HEK293 (cell line): ENCODE measurements at regions not wholly inside any gene's neighbourhood (a gene's known extent, or its start where the extent isn't known, plus 50 kb on each side); places are given as distances from the start of the nearest gene placed in this dataset.

Experiments used
- CTCF ChIA-PET: fragments of 350-600 bp; formaldehyde crosslinking; extraction: SDS; loops from one replicate; lab custom pipeline; 2021; ENCODE audit warnings: antibody characterized with exemption; lab: Yijun Ruan, JAX
- POLR2A ChIA-PET: fragments of 300-600 bp; formaldehyde crosslinking; extraction: SDS; loops from one replicate; lab custom pipeline; 2020; ENCODE audit warnings: antibody characterized with exemption, inconsistent platforms; lab: Yijun Ruan, JAX
- H3K27ac ChIP-seq: fragments of 200-500 bp; sonication (Bioruptor generic); 2 replicates; pipeline ENCODE4 v1.5.1; 2014; ENCODE audit warnings: low read depth, low read length, control low read depth, inconsistent platforms; ENCODE audit errors: extremely low read depth
- H3K36me3 ChIP-seq, 2 experiments: fragments of 200-500 bp in 1 of 2; sonication (Bioruptor generic) in 1 of 2; 1 replicate in 1 of 2; 2 replicates in 1 of 2; pipeline ENCODE4 v1.5.1; 2014 to 2017; ENCODE audit warnings: inconsistent platforms in 2 of 2, low read length in 2 of 2; ENCODE audit not compliant: control insufficient read depth in 2 of 2, insufficient read depth in 1 of 2
- H3K4me1 ChIP-seq: fragments of 200-500 bp; sonication (Bioruptor generic); 2 replicates; pipeline ENCODE4 v1.5.1; 2014; ENCODE audit warnings: mild to moderate bottlenecking, low read length, inconsistent platforms; ENCODE audit not compliant: control insufficient read depth, insufficient read depth
- H3K4me3 ChIP-seq: 2 replicates; pipeline ENCODE4 v1.5.1; 2011; ENCODE audit warnings: low read depth, mild to moderate bottlenecking, control low read depth, low read length, moderate library complexity
- H3K9me3 ChIP-seq: fragments of 200-500 bp; sonication (Bioruptor generic); 2 replicates; pipeline ENCODE4 v1.5.1; 2014; ENCODE audit warnings: low read depth, low read length, inconsistent platforms; ENCODE audit not compliant: control insufficient read depth, insufficient read depth
- AEBP2 ChIP-seq: fragments of 450-650 bp; formaldehyde crosslinking; IDR thresholded peaks from 2 replicates; pipeline ENCODE4 v1.5.1; 2016; ENCODE audit warnings: missing biosample characterization, missing genetic modification characterization, borderline replicate concordance
- EGR2 ChIP-seq: fragments of 450-650 bp; formaldehyde crosslinking; IDR thresholded peaks from 2 replicates; pipeline ENCODE4 v1.5.1; 2016; ENCODE audit warnings: low read depth, missing biosample characterization, missing genetic modification characterization
- ELK4 ChIP-seq: IDR thresholded peaks from 2 replicates; pipeline ENCODE4 v1.6.1; 2011; ENCODE audit warnings: mild to moderate bottlenecking, low read depth, low read length, borderline replicate concordance
- IKZF3 ChIP-seq: fragments of 450-650 bp; IDR thresholded peaks from 2 replicates; pipeline ENCODE4 v1.5.0; 2018; ENCODE audit warnings: missing biosample characterization, mild to moderate bottlenecking, missing genetic modification characterization, moderate library complexity
- SETDB1 ChIP-seq: IDR thresholded peaks from one replicate; pipeline ENCODE4 v1.6.1; 2017; ENCODE audit warnings: mild to moderate bottlenecking, low read length, moderate library complexity, mixed read lengths; ENCODE audit not compliant: insufficient read length
- TRIM28 ChIP-seq: IDR thresholded peaks from 2 replicates; pipeline ENCODE4 v1.6.1; 2011; ENCODE audit warnings: low read length, control low read depth, borderline replicate concordance
- YY2 ChIP-seq: fragments of 450-650 bp; formaldehyde crosslinking; IDR thresholded peaks from 2 replicates; pipeline ENCODE4 v1.5.1; 2016; ENCODE audit warnings: missing biosample characterization, missing genetic modification characterization
- ZBTB6 ChIP-seq: fragments of 450-650 bp; formaldehyde crosslinking; IDR thresholded peaks from 2 replicates; pipeline ENCODE4 v1.5.1; 2017; ENCODE audit warnings: missing biosample characterization, missing genetic modification characterization
- ZNF112 ChIP-seq: fragments of 450-650 bp; formaldehyde crosslinking; IDR thresholded peaks from 2 replicates; pipeline ENCODE4 v1.5.0; 2017; ENCODE audit warnings: missing biosample characterization, missing genetic modification characterization
- ZNF19 ChIP-seq: fragments of 450-650 bp; formaldehyde crosslinking; IDR thresholded peaks from 2 replicates; pipeline ENCODE4; 2016; ENCODE audit warnings: missing biosample characterization, missing genetic modification characterization, low read depth
- ZNF354C ChIP-seq: fragments of 450-650 bp; formaldehyde crosslinking; IDR thresholded peaks from 2 replicates; pipeline ENCODE4 v1.5.1; 2016; ENCODE audit warnings: missing biosample characterization, missing genetic modification characterization, low read depth, borderline replicate concordance
- ZNF558 ChIP-seq: fragments of 450-650 bp; formaldehyde crosslinking; IDR thresholded peaks from 2 replicates; pipeline ENCODE4 v1.5.1; 2016; ENCODE audit warnings: missing biosample characterization, missing genetic modification characterization
- ZNF571 ChIP-seq: fragments of 450-650 bp; formaldehyde crosslinking; IDR thresholded peaks from 2 replicates; pipeline ENCODE4 v1.5.0; 2017; ENCODE audit warnings: missing biosample characterization, missing genetic modification characterization
- ZNF639 ChIP-seq: fragments of 450-650 bp; formaldehyde crosslinking; IDR thresholded peaks from 2 replicates; pipeline ENCODE4 v1.5.1; 2016; ENCODE audit warnings: missing biosample characterization, missing genetic modification characterization
- ZNF830 ChIP-seq: fragments of 450-650 bp; IDR thresholded peaks from 2 replicates; pipeline ENCODE4 v1.5.0; 2018; ENCODE audit warnings: missing biosample characterization, missing genetic modification characterization, low read depth, mild to moderate bottlenecking, moderate library complexity
- ZNF837 ChIP-seq: fragments of 450-650 bp; formaldehyde crosslinking; IDR thresholded peaks from 2 replicates; pipeline ENCODE4 v1.5.1; 2016; ENCODE audit warnings: missing biosample characterization, missing genetic modification characterization

GRCh38 chr7:155380221-155380861 is 77.6 kb upstream of the EN2 start (continued):
- TF ChIP-seq ZNF830 (tag by site-specific recombination), result no peak

- H3K9me3 ChIP-seq, result no peaks in the 10 kb centered on the region
- CTCF ChIA-PET, result interaction anchor here (0.6 to 3.5 kb wide), 17 partner anchors 9 to 453 kb away, joined by 3 to 37 read pairs (median 3); no protein-coding TSS in a partner anchor
These were observed 76.7 kb upstream of the EN2 start for GRCh38 chr7:155380976-155381851.

More at GRCh38 chr7:155380976-155381851, 76.7 kb upstream of the EN2 start:
- no peak overlapping the region for H3K27ac ChIP-seq
- H3K4me1 ChIP-seq, result no peaks in the 10 kb centered on the region
- no peaks in the 10 kb centered on the region for H3K36me3 ChIP-seq
- no peak for TF ChIP-seq ZNF19 (tag by site-specific recombination)
- no peak for TF ChIP-seq ELK4
- no peak for TF ChIP-seq YY2 (tag by site-specific recombination)
- TF ChIP-seq ZNF354C (tag by site-specific recombination), result no peak
- no peak for TF ChIP-seq ZNF571 (tag by site-specific recombination)
- no peak for TF ChIP-seq SETDB1
- TF ChIP-seq ZNF639, result no peak
- TF ChIP-seq AEBP2 (tag by site-specific recombination), result no peak
- TF ChIP-seq ZNF837 (tag by site-specific recombination), result no peak
- TF ChIP-seq ZNF112, result no peak
- TF ChIP-seq EGR2 (tag by site-specific recombination), result no peak
- TF ChIP-seq ZBTB6 (tag by site-specific recombination), result no peak
- no peak for TF ChIP-seq IKZF3 (tag by site-specific recombination)
- no peak for TF ChIP-seq TRIM28
- TF ChIP-seq ZNF558 (tag by site-specific recombination), result no peak
- POLR2A ChIA-PET, result no interaction called here
- H3K4me3 ChIP-seq, result no peak overlapping the region
